ENCODE measurements at regions not wholly inside any gene's neighbourhood (a gene's known extent, or its start where the extent isn't known, plus 50 kb on each side); places are given as distances from the start of the nearest gene placed in this dataset.

DNA sequence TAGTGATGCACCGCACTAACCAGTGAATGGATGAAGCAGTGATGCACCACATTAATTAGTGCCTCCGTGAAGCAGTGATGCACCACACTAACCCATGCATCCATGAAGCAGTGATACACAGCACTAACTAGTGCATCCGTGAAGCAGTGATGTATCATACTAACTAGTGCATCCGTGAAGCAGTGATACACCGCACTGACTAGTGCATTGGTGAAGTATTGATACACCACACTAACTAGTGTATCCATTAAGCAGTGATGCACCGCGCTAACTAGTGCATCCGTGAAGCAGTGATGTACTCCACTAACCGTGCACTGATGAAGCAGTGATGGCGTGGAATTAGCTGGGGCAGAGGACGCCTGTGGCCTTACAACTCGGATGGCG, 80.6 kb upstream of the NKD1 start:
- H3K27ac ChIP-seq (ENCODE audit: insufficient read depth, low read depth, low read length), result no peak overlapping the region

More for the DNA sequence above, 80.6 kb upstream of the NKD1 start:
- H3K79me2 ChIP-seq (ENCODE audit: control insufficient read depth, insufficient read depth, low read length), result no peaks in the 10 kb centered on the region
- no TSS peak for BruUV-seq (replicated peaks)
- ChIA-PET CTCF (interaction anchor here (1.5 kb wide), 1 partner anchor 198 kb away, joined by 3 read pairs; no protein-coding TSS in a partner anchor), POLR2A (no interaction called here)
- H3K9ac ChIP-seq (replicated peaks; ENCODE audit: extremely low read depth, insufficient read depth, low read length), result no peak overlapping the region
- no peaks in the 10 kb centered on the region for H3K4me1 ChIP-seq (ENCODE audit: control insufficient read depth, extremely low read depth, insufficient read depth, low read length)
- H4K20me1 ChIP-seq (replicated peaks; ENCODE audit: control insufficient read depth, extremely low read depth, insufficient read depth, low read length), result no peaks in the 10 kb centered on the region
- FAIRE-seq (no peak), DNase-seq (ENCODE audit: low read depth, low spot score) (no peak)
- intact Hi-C loops (cut with micrococcal nuclease) (no loop called here), dilution Hi-C loops (cut with MboI; ENCODE audit: extremely low pct_ligation_motif_present, low sequenced_read_pairs) (no loop called here)
- peaks cover 20 to 25% of the 10 kb centered on the region in 2 experiments for H3K27me3 ChIP-seq (ENCODE audit: control insufficient read depth in 2 of 2, insufficient read depth in 2 of 2, low read length in 2 of 2)
- no peaks in the 10 kb centered on the region for H3K9me3 ChIP-seq (replicated peaks; ENCODE audit: control insufficient read depth, insufficient read depth, low read length)
- no peaks in the 10 kb centered on the region for H3K36me3 ChIP-seq (ENCODE audit: control insufficient read depth in 2 of 2, extremely low read depth in 1 of 2, insufficient read depth in 2 of 2, low read length in 2 of 2)
- H3K4me3 ChIP-seq (replicated peaks in 1 of 3; ENCODE audit: insufficient read depth in 1 of 3, low read depth in 1 of 3, low read length in 3 of 3), result no peak overlapping the region
- no peaks in the 10 kb centered on the region for H3K9me1 ChIP-seq (replicated peaks; ENCODE audit: control insufficient read depth, extremely low read depth, insufficient read depth, low read length)
- H3K4me2 ChIP-seq (ENCODE audit: insufficient read depth, low read length), result no peak overlapping the region
- H2AFZ ChIP-seq (ENCODE audit: low read depth, low read length), result no peak overlapping the region
- TF ChIP-seq FOS (IDR thresholded peaks at IDR 0.05; ENCODE audit: borderline replicate concordance, insufficient read depth, low read length) (no peak), MYC (IDR thresholded peaks at IDR 0.05; ENCODE audit: low read depth, low read length) (no peak), POLR2AphosphoS5 (IDR thresholded peaks at IDR 0.05; ENCODE audit: insufficient read depth, low read depth, low read length) (no peak), GATA2 (IDR thresholded peaks at IDR 0.05; ENCODE audit: insufficient read depth, insufficient read length, low read depth, low read length) (no peak), JUN (IDR thresholded peaks at IDR 0.05; ENCODE audit: borderline replicate concordance, insufficient read depth, insufficient read length, low read depth) (no peak), POLR2A (IDR thresholded peaks at IDR 0.05; ENCODE audit: low read depth, low read length) (no peak), EZH2 (IDR thresholded peaks at IDR 0.05; ENCODE audit: borderline replicate concordance, low read depth, low read length, severe bottlenecking) (no peak)
- TF ChIP-seq, protein P1, sequence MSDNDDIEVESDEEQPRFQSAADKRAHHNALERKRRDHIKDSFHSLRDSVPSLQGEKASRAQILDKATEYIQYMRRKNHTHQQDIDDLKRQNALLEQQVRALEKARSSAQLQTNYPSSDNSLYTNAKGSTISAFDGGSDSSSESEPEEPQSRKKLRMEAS (IDR thresholded peaks at IDR 0.05; ENCODE audit: insufficient read depth, insufficient read length), result no peak
- TF ChIP-seq, protein P2, sequence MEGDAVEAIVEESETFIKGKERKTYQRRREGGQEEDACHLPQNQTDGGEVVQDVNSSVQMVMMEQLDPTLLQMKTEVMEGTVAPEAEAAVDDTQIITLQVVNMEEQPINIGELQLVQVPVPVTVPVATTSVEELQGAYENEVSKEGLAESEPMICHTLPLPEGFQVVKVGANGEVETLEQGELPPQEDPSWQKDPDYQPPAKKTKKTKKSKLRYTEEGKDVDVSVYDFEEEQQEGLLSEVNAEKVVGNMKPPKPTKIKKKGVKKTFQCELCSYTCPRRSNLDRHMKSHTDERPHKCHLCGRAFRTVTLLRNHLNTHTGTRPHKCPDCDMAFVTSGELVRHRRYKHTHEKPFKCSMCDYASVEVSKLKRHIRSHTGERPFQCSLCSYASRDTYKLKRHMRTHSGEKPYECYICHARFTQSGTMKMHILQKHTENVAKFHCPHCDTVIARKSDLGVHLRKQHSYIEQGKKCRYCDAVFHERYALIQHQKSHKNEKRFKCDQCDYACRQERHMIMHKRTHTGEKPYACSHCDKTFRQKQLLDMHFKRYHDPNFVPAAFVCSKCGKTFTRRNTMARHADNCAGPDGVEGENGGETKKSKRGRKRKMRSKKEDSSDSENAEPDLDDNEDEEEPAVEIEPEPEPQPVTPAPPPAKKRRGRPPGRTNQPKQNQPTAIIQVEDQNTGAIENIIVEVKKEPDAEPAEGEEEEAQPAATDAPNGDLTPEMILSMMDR (IDR thresholded peaks at IDR 0.05; ENCODE audit: extremely low read depth in 1 of 2, insufficient read depth in 1 of 2, low read depth in 1 of 2, low read length in 2 of 2), result no peak
